Mesothelial cell of epicardium (in vitro differentiated cells): ENCODE measurements at regions not wholly inside any gene's neighbourhood (a gene's known extent, or its start where the extent isn't known, plus 50 kb on each side); places are given as distances from the start of the nearest gene placed in this dataset.

ENCODE experiments used
- DNase-seq, 2 experiments: peaks; one replicate each; pipeline ENCODE4 v3.0.0; 2021; ENCODE audit warnings: low spot score in 2 of 2; ENCODE audit not compliant: unreplicated experiment in 2 of 2
- H3K27ac Mint-ChIP-seq: 2 replicates; pipeline ENCODE4 v1.8.0; 2021; ENCODE audit warnings: mixed read lengths
- H3K27me3 Mint-ChIP-seq: 2 replicates; pipeline ENCODE4 v1.8.0; 2021; ENCODE audit warnings: low read depth, mixed read lengths
- H3K36me3 Mint-ChIP-seq: 2 replicates; pipeline ENCODE4 v1.8.0; 2021; ENCODE audit warnings: mixed read lengths
- H3K4me1 Mint-ChIP-seq: 2 replicates; pipeline ENCODE4 v1.8.0; 2021; ENCODE audit warnings: mixed read lengths
- H3K4me3 Mint-ChIP-seq: 2 replicates; pipeline ENCODE4 v1.8.0; 2021; ENCODE audit warnings: mild to moderate bottlenecking, moderate library complexity, mixed read lengths
- H3K9me3 Mint-ChIP-seq: 2 replicates; pipeline ENCODE4 v1.8.0; 2021; ENCODE audit warnings: mixed read lengths
- CTCF ChIP-seq: fragments of 200-600 bp; sonication (generic); IDR thresholded peaks from one replicate; pipeline ENCODE4 v1.5.0; 2021; ENCODE audit warnings: antibody characterized with exemption; ENCODE audit not compliant: unreplicated experiment

- Mint-ChIP-seq H3K4me3 (no peak overlapping the region), H3K4me1 (peaks cover 17% of the 10 kb centered on the region), H3K36me3 (no peaks in the 10 kb centered on the region), H3K9me3 (no peaks in the 10 kb centered on the region), H3K27ac (no peak overlapping the region), H3K27me3 (no peaks in the 10 kb centered on the region)
- TF ChIP-seq CTCF = no peak
- DNase-seq = no peak
Measured at GRCh38 chr5:147175516-147176097, 59.2 kb upstream of the STK32A start.

- no peak for DNase-seq
- no peak overlapping the region for H3K27ac Mint-ChIP-seq
- no peaks in the 10 kb centered on the region for H3K27me3 Mint-ChIP-seq
- H3K4me1 Mint-ChIP-seq = peaks cover 14% of the 10 kb centered on the region
- TF ChIP-seq CTCF = no peak
- H3K9me3 Mint-ChIP-seq = no peaks in the 10 kb centered on the region
- no peak overlapping the region for H3K4me3 Mint-ChIP-seq
- no peaks in the 10 kb centered on the region for H3K36me3 Mint-ChIP-seq
Measured at GRCh38 chr5:147176422-147176821, 58.4 kb upstream of the STK32A start.

GRCh38 chr5:147177125-147177840 is 57.5 kb upstream of the STK32A start:
- H3K27ac Mint-ChIP-seq = no peak overlapping the region
- H3K4me1 Mint-ChIP-seq = peaks cover 14% of the 10 kb centered on the region
- no peaks in the 10 kb centered on the region for H3K9me3 Mint-ChIP-seq
- H3K4me3 Mint-ChIP-seq = no peak overlapping the region
- H3K27me3 Mint-ChIP-seq = no peaks in the 10 kb centered on the region
- TF ChIP-seq CTCF = no peak
- H3K36me3 Mint-ChIP-seq = no peaks in the 10 kb centered on the region
- no peak for DNase-seq

- H3K9me3 Mint-ChIP-seq = no peaks in the 10 kb centered on the region
- no peaks in the 10 kb centered on the region for H3K36me3 Mint-ChIP-seq
- DNase-seq = no peak
- no peak overlapping the region for H3K4me3 Mint-ChIP-seq
- H3K27me3 Mint-ChIP-seq = no peaks in the 10 kb centered on the region
- no peak overlapping the region for H3K27ac Mint-ChIP-seq
- TF ChIP-seq CTCF = no peak
- H3K4me1 Mint-ChIP-seq = peaks cover 14% of the 10 kb centered on the region
Measured at GRCh38 chr5:147179562-147180147, 55.2 kb upstream of the STK32A start.

GRCh38 chr5:147180751-147181150 is 54.1 kb upstream of the STK32A start:
- H3K36me3 Mint-ChIP-seq = no peaks in the 10 kb centered on the region
- peaks cover 12% of the 10 kb centered on the region for H3K4me1 Mint-ChIP-seq
- no peak for DNase-seq
- no peaks in the 10 kb centered on the region for H3K27me3 Mint-ChIP-seq
- no peak overlapping the region for H3K4me3 Mint-ChIP-seq
- no peak for TF ChIP-seq CTCF
- H3K9me3 Mint-ChIP-seq = no peaks in the 10 kb centered on the region
- no peak overlapping the region for H3K27ac Mint-ChIP-seq
